Mesothelial cell of epicardium (in vitro differentiated cells): ENCODE measurements at regions not wholly inside any gene's neighbourhood (a gene's known extent, or its start where the extent isn't known, plus 50 kb on each side); places are given as distances from the start of the nearest gene placed in this dataset.
"Not testable (repeated sequence)": the region's sequence is repeated elsewhere in the genome, so short reads cannot be mapped to it uniquely, and the experiment has no call there.

Source experiments
- DNase-seq, 2 experiments: peaks; one replicate each; pipeline ENCODE4 v3.0.0; 2021; ENCODE audit warnings: low spot score in 2 of 2; ENCODE audit not compliant: unreplicated experiment in 2 of 2
- H3K27ac Mint-ChIP-seq: 2 replicates; pipeline ENCODE4 v1.8.0; 2021; ENCODE audit warnings: mixed read lengths
- H3K27me3 Mint-ChIP-seq: 2 replicates; pipeline ENCODE4 v1.8.0; 2021; ENCODE audit warnings: low read depth, mixed read lengths
- H3K36me3 Mint-ChIP-seq: 2 replicates; pipeline ENCODE4 v1.8.0; 2021; ENCODE audit warnings: mixed read lengths
- H3K4me1 Mint-ChIP-seq: 2 replicates; pipeline ENCODE4 v1.8.0; 2021; ENCODE audit warnings: mixed read lengths
- H3K4me3 Mint-ChIP-seq: 2 replicates; pipeline ENCODE4 v1.8.0; 2021; ENCODE audit warnings: mild to moderate bottlenecking, moderate library complexity, mixed read lengths
- H3K9me3 Mint-ChIP-seq: 2 replicates; pipeline ENCODE4 v1.8.0; 2021; ENCODE audit warnings: mixed read lengths
- CTCF ChIP-seq: fragments of 200-600 bp; sonication (generic); IDR thresholded peaks from one replicate; pipeline ENCODE4 v1.5.0; 2021; ENCODE audit warnings: antibody characterized with exemption; ENCODE audit not compliant: unreplicated experiment

GRCh38 chr7:115195208-115195607, 273.3 kb downstream of the MDFIC start:
- Mint-ChIP-seq H3K36me3 (no peaks in the 10 kb centered on the region), H3K9me3 (no peaks in the 10 kb centered on the region), H3K4me1 (peaks cover 23% of the 10 kb centered on the region), H3K4me3 (no peak overlapping the region), H3K27ac (no peak overlapping the region), H3K27me3 (no peaks in the 10 kb centered on the region)
- TF ChIP-seq CTCF, result no peak
- DNase-seq, result no peak

- Mint-ChIP-seq H3K27ac (no peak overlapping the region), H3K9me3 (peaks cover 6% of the 10 kb centered on the region), H3K27me3 (no peaks in the 10 kb centered on the region), H3K36me3 (no peaks in the 10 kb centered on the region), H3K4me3 (no peak overlapping the region), H3K4me1 (peaks cover 13% of the 10 kb centered on the region)
- no peak for DNase-seq
- TF ChIP-seq CTCF, result no peak
These were observed 269.6 kb downstream of the MDFIC start for GRCh38 chr7:115191526-115191925.

GRCh38 chr7:115183431-115184057, 261.6 kb downstream of the MDFIC start:
- Mint-ChIP-seq H3K27ac (no peak overlapping the region), H3K36me3 (no peaks in the 10 kb centered on the region), H3K4me1 (peaks cover 3% of the 10 kb centered on the region), H3K27me3 (no peaks in the 10 kb centered on the region), H3K4me3 (no peak overlapping the region), H3K9me3 (peaks cover 6% of the 10 kb centered on the region)
- no peak for TF ChIP-seq CTCF
- no peak for DNase-seq

- no peak for DNase-seq
- H3K27ac Mint-ChIP-seq, result no peak overlapping the region
- no peak overlapping the region for H3K4me3 Mint-ChIP-seq
- H3K4me1 Mint-ChIP-seq, result peaks cover 10% of the 10 kb centered on the region
- TF ChIP-seq CTCF, result no peak
- no peaks in the 10 kb centered on the region for H3K27me3 Mint-ChIP-seq
- peaks cover 7% of the 10 kb centered on the region for H3K9me3 Mint-ChIP-seq
- peaks cover 2% of the 10 kb centered on the region for H3K36me3 Mint-ChIP-seq
These were observed 256.9 kb downstream of the MDFIC start for GRCh38 chr7:115178835-115179234.

- Mint-ChIP-seq H3K9me3 (peaks cover 10% of the 10 kb centered on the region), H3K4me3 (no peak overlapping the region), H3K27ac (no peak overlapping the region), H3K27me3 (no peaks in the 10 kb centered on the region), H3K36me3 (peaks cover 5% of the 10 kb centered on the region), H3K4me1 (peaks cover 10% of the 10 kb centered on the region)
- no peak for DNase-seq
- TF ChIP-seq CTCF, result no peak
These were observed 255.9 kb downstream of the MDFIC start for GRCh38 chr7:115177823-115178222.

- Mint-ChIP-seq H3K27me3 (no peaks in the 10 kb centered on the region), H3K36me3 (peaks cover 5% of the 10 kb centered on the region), H3K27ac (no peak overlapping the region), H3K9me3 (peaks cover 14% of the 10 kb centered on the region), H3K4me1 (peaks cover 10% of the 10 kb centered on the region), H3K4me3 (no peak overlapping the region)
- no peak for TF ChIP-seq CTCF
- DNase-seq, result no peak
These were observed 255.2 kb downstream of the MDFIC start for GRCh38 chr7:115177103-115177502.

GRCh38 chr7:115172397-115172796, 250.5 kb downstream of the MDFIC start:
- not testable (repeated sequence) for H3K4me3 Mint-ChIP-seq, H3K27me3 Mint-ChIP-seq, H3K27ac Mint-ChIP-seq, DNase-seq, H3K4me1 Mint-ChIP-seq, H3K36me3 Mint-ChIP-seq
- peaks cover 17% of the 10 kb centered on the region for H3K9me3 Mint-ChIP-seq
